Femur (tissue), 1 donor: ENCODE measurements at regions not wholly inside any gene's neighbourhood (a gene's known extent, or its start where the extent isn't known, plus 50 kb on each side); places are given as distances from the start of the nearest gene placed in this dataset.

ENCODE experiments used
- DNase-seq: peaks from one replicate; pipeline ENCODE4 v3.0.0-alpha.2; 2017

GRCh38 chr20:55252521-55252920 is 752.8 kb downstream of the CBLN4 start:
- DNase-seq = peak; percentile 17

- DNase-seq = no peak
Measured at GRCh38 chr20:55251170-55251569, 754.1 kb downstream of the CBLN4 start.

GRCh38 chr20:55242853-55243252 is 762.5 kb downstream of the CBLN4 start:
- DNase-seq = no peak

GRCh38 chr20:55239269-55239668 is 763.9 kb downstream of the DOK5 start:
- DNase-seq = no peak

- DNase-seq = no peak
Measured at GRCh38 chr20:55232647-55233046, 757.3 kb downstream of the DOK5 start.

- no peak for DNase-seq
Measured at GRCh38 chr20:55229451-55229850, 754.1 kb downstream of the DOK5 start.

- no peak for DNase-seq
Measured at GRCh38 chr20:55216525-55217242, 741.3 kb downstream of the DOK5 start.

- no peak for DNase-seq
Measured at GRCh38 chr20:55213653-55214052, 738.3 kb downstream of the DOK5 start.

GRCh38 chr20:55211481-55211880 is 736.1 kb downstream of the DOK5 start:
- DNase-seq = no peak

- DNase-seq = no peak
Measured at GRCh38 chr20:55205665-55206064, 730.3 kb downstream of the DOK5 start.

- no peak for DNase-seq
Measured at GRCh38 chr20:55200317-55200716, 724.9 kb downstream of the DOK5 start.

GRCh38 chr20:55194947-55195346 is 719.6 kb downstream of the DOK5 start:
- no peak for DNase-seq

GRCh38 chr20:55186228-55186627 is 710.8 kb downstream of the DOK5 start:
- no peak for DNase-seq

- no peak for DNase-seq
Measured at GRCh38 chr20:55175081-55175480, 699.7 kb downstream of the DOK5 start.

GRCh38 chr20:55174635-55175034 is 699.2 kb downstream of the DOK5 start:
- DNase-seq = no peak

GRCh38 chr20:55174172-55174571 is 698.8 kb downstream of the DOK5 start:
- no peak for DNase-seq

- no peak for DNase-seq
Measured at GRCh38 chr20:55173601-55174000, 698.2 kb downstream of the DOK5 start.

GRCh38 chr20:55172310-55173002 is 697.1 kb downstream of the DOK5 start:
- DNase-seq = no peak

GRCh38 chr20:55166063-55166462 is 690.7 kb downstream of the DOK5 start:
- DNase-seq = no peak

- no peak for DNase-seq
Measured at GRCh38 chr20:55160996-55161395, 685.6 kb downstream of the DOK5 start.

- no peak for DNase-seq
Measured at GRCh38 chr20:55160037-55160436, 684.6 kb downstream of the DOK5 start.

GRCh38 chr20:55159230-55159629 is 683.8 kb downstream of the DOK5 start:
- DNase-seq = no peak

- no peak for DNase-seq
Measured at GRCh38 chr20:55158446-55158845, 683.1 kb downstream of the DOK5 start.

- no peak for DNase-seq
Measured at GRCh38 chr20:55155360-55155759, 680.0 kb downstream of the DOK5 start.
